SH-SY5Y (cell line): ENCODE measurements at regions not wholly inside any gene's neighbourhood (a gene's known extent, or its start where the extent isn't known, plus 50 kb on each side); places are given as distances from the start of the nearest gene placed in this dataset.

Source experiments
- GATA2 ChIP-seq: IDR thresholded peaks from 2 replicates; pipeline ENCODE4 v1.6.1; 2011; ENCODE audit warnings: mild to moderate bottlenecking, low read depth, low read length
- GATA3 ChIP-seq: IDR thresholded peaks from 2 replicates; pipeline ENCODE4 v1.6.1; 2011; ENCODE audit warnings: low read depth, mild to moderate bottlenecking, low read length, moderate library complexity

DNA sequence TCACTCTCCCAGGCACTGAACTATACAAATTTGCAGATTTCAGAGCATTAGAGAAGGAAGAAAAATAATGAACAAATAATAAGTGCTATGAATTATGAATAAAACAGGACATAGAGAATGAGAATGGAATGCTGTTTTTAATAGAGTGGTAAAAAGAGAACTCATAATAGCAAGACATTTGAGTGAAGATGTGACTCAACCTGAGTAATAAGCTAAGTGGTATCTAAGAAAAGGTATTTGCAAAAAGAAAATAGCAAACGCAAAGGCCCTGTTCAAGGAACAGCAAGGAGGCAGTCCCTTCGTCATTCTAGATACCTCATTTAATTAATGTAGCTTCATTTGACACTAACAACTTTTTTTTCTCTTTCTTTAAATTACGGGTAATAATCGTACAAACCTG, 1910.0 kb upstream of the TENM3 start:
- no peak for TF ChIP-seq GATA2
- TF ChIP-seq GATA3 = no peak
